HG02938 (cell line): ENCODE measurements at regions not wholly inside any gene's neighbourhood (a gene's known extent, or its start where the extent isn't known, plus 50 kb on each side); places are given as distances from the start of the nearest gene placed in this dataset.
A peak's percentile ranks its signal among the peaks of the same experiment; 100 is the strongest.
"Not testable (repeated sequence)": the region's sequence is repeated elsewhere in the genome, so short reads cannot be mapped to it uniquely, and the experiment has no call there.

Experiments
- ATAC-seq: cut with Tn5 transposase; IDR thresholded peaks from one replicate; pipeline ENCODE4 v1.9.1; 2021; ENCODE audit warnings: mild to moderate bottlenecking, moderate library complexity; ENCODE audit not compliant: unreplicated experiment

DNA sequence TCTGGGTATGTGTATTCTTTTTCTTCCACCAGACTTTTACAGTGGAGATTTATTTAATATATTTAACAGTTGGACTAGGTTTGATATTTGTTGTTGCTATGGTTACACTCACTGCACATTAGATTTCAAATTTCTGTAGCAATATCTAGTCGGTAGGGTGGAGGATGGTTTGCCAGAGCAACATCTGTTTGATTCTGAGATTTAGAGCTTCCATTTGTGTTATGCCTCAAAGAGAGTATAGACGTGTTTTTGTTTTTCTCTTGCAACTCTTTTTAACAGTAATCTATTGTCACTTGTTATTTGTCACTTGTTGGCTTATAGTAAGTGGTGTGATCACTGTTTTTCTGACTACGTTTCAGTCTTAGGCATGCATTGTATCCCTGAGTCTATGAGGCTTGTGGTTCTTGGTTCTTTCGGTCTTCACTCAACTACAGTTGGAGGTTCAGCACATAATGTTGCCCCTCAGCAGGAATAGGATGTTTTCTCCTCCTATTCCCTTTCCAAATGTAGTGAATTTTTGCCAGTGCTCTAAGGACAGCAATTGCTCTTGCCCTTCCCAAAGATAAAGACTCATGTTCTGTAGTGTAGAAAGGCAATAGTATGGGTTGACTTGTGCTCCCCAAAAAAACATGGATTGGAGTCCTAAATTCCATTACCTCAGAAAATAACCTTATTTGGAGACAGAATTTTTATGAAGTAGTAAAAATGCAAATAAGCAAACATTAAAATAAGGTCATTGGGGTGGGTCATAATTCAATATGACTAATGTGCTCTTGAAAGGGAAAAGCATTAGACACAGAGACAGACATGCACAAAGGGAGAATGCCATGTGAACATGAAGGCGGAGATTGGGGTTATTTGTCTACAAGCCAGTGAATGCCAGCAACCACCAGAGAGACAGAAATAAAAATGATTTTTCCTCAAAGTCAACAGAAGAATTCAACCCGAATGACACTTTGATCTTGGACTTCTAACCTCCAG lies 692.1 kb downstream of the DIPK2A start:
- no peak for ATAC-seq

DNA sequence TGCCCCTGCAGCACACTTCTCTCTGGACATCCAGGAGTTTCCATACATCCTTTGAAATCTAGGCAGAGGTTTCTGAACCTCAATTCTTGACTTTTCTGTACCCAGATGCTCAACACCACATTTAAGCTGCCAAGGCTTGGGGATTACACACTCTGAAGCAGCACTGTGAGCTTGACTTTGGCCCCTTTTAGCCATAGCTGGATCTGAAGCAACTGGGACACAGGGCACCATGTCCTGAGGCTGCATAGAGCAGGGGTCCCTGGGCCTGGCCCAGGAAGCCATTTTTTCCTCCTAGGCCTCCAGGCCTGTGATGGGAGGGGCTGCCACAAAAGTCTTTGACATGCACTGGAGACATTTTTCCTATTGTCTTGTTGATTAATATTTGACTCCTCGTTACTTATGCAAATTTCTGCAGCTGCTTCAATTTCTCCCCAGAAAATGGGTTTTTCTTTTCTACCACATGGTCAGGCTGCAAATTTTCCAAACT lies 694.0 kb downstream of the DIPK2A start:
- ATAC-seq, result no peak

- no peak for ATAC-seq
These were observed 698.9 kb downstream of the DIPK2A start for GRCh38 chr3:144670571-144670970.

GRCh38 chr3:144677103-144677502 lies 705.5 kb downstream of the DIPK2A start:
- ATAC-seq, result no peak

DNA sequence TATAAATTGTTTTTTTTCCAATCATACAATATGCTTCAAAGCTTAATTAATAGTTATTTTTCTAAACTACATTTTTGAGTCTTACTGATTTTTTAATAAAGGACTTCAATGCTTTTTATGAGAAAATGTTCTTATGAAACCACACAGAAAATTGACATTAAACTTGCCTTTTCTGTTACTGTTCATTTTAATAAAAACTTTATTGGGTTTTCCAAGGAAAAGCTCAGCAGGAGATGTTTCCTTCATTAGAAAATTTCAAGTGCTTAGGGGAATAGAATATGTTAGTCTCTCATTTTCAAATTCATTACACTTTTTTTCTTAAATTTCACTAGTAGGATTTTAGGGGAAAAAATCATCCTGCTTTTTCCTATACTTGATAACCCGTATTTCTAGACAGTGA lies 711.4 kb downstream of the DIPK2A start:
- no peak for ATAC-seq

DNA sequence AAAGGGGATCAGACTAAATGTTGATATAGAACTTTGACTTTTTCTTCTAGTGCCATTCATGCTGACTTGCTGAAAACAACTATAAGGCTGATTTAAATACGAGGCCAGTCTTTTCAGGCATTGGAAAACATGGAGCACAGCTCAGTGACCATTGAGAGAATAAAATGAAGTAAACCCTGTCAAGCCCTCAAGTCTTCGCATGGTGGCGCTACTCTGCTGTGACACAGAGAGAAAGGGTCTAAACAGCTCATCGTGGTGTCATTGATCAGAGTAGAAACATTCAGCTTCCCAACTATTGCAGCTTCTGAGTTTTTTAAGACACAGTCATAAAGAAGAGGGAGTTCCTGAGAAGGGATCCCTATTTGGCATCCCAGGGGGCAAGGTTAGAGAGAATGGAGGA lies 716.2 kb downstream of the DIPK2A start:
- ATAC-seq, result no peak

GRCh38 chr3:144692488-144692887 lies 720.9 kb downstream of the DIPK2A start:
- ATAC-seq, result no peak

DNA sequence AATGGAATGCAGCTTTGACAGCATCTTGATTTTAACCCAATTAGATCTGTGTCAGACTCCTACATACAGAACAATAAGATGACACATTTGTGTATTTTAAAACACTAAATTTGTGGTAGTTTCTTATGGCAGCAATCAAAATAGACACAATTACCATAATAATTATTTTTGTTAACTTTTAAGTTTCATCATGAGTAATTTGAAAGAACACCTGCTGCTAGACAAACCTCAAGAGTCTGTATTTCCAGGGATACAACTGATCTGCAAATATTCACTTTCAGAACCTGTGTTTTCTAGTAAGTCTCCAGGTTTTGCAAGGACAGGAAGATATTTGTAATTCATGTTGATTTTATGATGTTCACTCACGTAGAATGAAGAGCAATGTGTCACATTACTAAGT lies 736.8 kb downstream of the DIPK2A start:
- ATAC-seq, result no peak

DNA sequence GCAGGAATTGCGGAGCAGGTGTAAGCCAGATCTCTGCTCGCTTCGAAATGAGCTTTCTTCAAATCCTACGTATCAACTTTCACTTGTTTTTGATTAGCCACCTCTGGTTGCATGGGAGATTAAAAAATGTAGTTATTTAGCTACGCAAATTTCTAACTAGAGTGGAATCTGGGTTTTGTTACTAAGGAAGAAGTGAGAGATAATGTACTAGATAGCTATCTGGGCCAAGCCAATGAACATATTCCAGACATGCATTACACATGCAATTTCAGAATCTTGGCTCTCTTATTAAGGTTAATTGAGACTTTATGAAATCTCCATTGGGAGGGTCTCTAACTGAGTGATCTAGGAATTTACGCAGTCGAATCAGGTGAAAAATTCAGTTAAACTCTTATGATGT lies 765.7 kb downstream of the DIPK2A start:
- no peak for ATAC-seq

DNA sequence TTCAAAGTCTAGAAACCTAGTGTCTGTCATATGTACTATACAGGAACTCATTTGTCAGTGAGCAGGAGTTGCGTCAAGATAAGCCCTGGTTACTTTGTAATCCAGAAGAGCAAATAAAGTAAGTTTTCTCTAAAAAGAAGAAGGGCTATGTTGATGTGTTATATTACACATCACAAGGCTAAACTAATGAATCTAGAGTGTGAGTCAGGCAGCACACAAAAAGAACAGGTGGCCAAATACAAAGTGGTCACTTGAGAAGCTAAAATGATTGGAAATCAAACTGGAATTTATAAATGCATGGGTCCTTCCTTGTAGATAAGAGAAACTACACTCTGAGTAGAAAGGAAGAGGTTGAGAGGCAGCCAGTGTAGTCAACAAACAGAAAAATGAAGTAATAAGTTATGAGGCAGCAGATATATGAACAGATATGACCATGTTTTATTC lies 771.6 kb downstream of the DIPK2A start:
- no peak for ATAC-seq

- no peak for ATAC-seq
These were observed 772.9 kb downstream of the DIPK2A start for GRCh38 chr3:144744473-144744872.

- ATAC-seq, result no peak
These were observed 775.0 kb downstream of the DIPK2A start for GRCh38 chr3:144746631-144747030.

DNA sequence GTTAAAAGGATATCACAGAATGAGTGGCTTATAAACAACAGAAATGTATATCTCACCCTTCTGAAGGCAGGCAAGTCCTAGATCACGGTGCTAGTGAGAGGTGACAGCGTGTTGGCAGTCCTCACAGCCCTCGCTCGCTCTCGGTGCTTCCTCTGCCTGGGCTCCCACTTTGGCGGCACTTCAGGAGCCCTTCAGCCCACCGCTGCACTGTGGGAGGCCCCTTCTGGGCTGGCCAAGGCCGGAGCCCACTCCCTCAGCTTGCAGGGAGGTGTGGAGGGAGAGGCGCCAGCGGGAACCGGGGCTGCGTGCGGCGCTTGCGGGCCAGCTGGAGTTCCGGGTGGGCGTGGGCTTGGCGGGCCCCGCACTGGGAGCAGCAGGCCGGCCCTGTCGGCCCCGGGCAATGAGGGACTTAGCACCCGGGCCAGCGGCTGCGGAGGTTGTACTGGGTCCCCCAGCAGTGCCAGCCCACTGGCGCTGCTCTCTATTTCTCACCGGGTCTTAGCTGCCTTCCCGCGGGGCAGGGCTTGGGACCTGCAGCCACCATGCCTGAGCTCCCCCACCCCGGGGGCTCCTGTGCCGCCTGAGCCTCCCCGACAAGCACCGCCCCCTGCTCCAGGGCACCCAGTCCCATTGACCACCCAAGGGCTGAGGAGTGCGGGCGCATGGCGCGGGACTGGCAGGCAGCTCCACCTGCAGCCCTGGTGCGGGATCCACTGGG lies 778.1 kb downstream of the DIPK2A start:
- ATAC-seq, result not testable (repeated sequence)

- no peak for ATAC-seq
These were observed 782.6 kb downstream of the DIPK2A start for GRCh38 chr3:144754076-144754783.

- no peak for ATAC-seq
These were observed 785.2 kb downstream of the DIPK2A start for GRCh38 chr3:144756704-144757440.

DNA sequence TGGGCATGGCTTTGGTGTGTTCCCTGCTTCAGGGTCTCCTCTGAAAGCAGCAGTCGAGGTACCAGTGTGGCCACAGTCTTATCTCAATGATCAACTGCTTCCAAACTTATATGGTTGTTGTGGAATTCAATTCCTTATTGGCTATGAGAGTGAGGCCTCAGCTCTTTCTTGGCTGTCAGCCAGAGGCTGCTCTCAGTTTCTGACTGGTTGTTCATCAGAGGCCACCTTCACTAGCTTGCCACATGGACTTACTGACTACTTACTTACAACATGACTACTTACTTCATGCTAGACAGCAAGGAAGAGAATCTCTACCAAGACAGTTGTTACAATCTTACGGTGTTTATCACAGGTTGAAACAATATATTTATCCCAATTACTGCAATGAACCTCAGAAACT lies 789.2 kb downstream of the DIPK2A start:
- ATAC-seq, result no peak

- ATAC-seq, result no peak
These were observed 790.5 kb downstream of the DIPK2A start for GRCh38 chr3:144762091-144762490.

DNA sequence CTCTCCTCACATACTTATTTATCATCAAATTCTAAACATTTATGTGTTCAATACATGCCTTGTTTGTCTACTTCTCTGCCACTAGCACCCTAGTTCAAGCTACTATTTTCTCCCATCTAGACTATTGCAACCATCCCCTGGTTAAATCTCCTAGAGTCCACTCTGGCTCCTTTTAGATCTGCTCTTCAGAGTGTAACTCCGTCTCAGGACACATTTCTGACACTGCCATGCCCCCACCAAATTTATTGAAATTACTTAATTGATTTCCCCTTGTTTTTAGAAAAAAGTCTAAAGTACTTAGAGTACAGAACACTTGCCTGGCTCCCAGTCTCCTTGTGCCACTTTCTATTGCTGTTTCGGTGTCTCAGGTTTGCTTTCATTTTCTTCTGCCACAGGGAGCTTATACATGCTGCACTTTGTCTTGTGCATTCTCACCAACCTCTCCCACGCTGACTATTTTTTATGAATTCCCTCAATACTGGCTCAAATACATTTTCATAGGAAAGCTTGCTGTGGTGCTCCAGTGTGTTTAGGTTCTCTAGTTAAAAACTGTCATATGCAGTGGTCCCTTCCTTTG lies 792.3 kb downstream of the DIPK2A start:
- peak; percentile 92 for ATAC-seq

- no peak for ATAC-seq
These were observed 798.7 kb downstream of the DIPK2A start for GRCh38 chr3:144770281-144770680.

- no peak for ATAC-seq
These were observed 799.3 kb downstream of the DIPK2A start for GRCh38 chr3:144770915-144771351.
